HUES48 (cell line): ENCODE measurements at regions not wholly inside any gene's neighbourhood (a gene's known extent, or its start where the extent isn't known, plus 50 kb on each side); places are given as distances from the start of the nearest gene placed in this dataset.
"Not testable (repeated sequence)": the region's sequence is repeated elsewhere in the genome, so short reads cannot be mapped to it uniquely, and the experiment has no call there.

ENCODE experiments used
- H3K27ac ChIP-seq: one replicate; pipeline ENCODE4 v1.7.0; 2013; ENCODE audit warnings: low read depth, low read length, inconsistent platforms
- H3K27me3 ChIP-seq: 2 replicates; pipeline ENCODE4 v1.6.1; 2013; ENCODE audit warnings: mild to moderate bottlenecking, low read length; ENCODE audit not compliant: control insufficient read depth, insufficient read depth
- H3K36me3 ChIP-seq: 2 replicates; pipeline ENCODE4 v1.6.1; 2013; ENCODE audit warnings: low read length; ENCODE audit not compliant: control insufficient read depth, insufficient read depth
- H3K4me1 ChIP-seq: 2 replicates; pipeline ENCODE4 v1.6.1; 2013; ENCODE audit warnings: mild to moderate bottlenecking, low read length; ENCODE audit not compliant: control insufficient read depth, insufficient read depth
- H3K4me3 ChIP-seq: 2 replicates; pipeline ENCODE4 v1.5.1; 2013; ENCODE audit warnings: mild to moderate bottlenecking, low read depth, low read length
- H3K9ac ChIP-seq: 2 replicates; pipeline ENCODE4 v1.6.1; 2013; ENCODE audit warnings: mild to moderate bottlenecking, low read depth, low read length, moderate library complexity
- H3K9me3 ChIP-seq: 2 replicates; pipeline ENCODE4 v1.6.1; 2013; ENCODE audit warnings: low read length; ENCODE audit not compliant: control insufficient read depth, insufficient read depth

DNA sequence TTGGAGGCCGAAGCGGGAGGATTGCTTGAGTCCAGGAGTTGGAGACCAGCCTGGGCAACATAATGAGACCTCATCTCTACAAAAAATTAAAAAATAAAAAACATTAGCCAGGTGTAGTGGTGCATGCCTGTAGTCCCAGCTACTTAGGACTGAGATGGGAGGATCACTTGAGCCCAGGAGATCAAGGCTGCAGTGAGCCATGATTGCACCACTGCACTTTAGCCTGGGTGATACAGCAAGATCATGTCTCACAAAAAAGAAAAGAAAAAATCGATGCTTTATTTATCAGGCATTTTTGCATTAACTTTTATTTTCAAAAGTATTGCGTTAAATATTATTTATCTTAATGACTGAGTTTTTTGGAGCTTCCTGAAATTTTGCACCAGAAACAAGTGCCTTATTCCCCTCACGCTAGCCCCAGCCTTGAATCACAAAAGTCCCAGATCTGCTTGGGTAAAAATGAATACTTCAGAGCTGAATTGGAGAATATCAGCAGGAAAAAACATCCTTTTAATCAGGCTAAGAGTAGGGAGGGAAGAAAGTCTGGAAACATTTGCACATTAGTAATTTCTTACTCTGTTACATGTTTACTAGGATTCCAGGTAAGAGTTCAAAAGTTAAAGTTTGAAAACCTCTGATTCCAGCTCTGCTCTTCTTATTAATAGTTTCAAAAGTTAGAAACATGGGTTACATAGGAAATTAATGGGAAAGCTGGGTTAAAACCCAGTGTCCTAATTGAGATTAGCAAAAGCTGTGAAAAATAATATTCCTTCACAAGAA lies 111.4 kb upstream of the FOXN2 start:
- no peaks in the 10 kb centered on the region for H3K36me3 ChIP-seq
- no peak overlapping the region for H3K9ac ChIP-seq
- H3K9me3 ChIP-seq = no peaks in the 10 kb centered on the region
- H3K4me1 ChIP-seq = peaks cover 26% of the 10 kb centered on the region
- H3K4me3 ChIP-seq = no peak overlapping the region
- no peaks in the 10 kb centered on the region for H3K27me3 ChIP-seq
- no peak overlapping the region for H3K27ac ChIP-seq

DNA sequence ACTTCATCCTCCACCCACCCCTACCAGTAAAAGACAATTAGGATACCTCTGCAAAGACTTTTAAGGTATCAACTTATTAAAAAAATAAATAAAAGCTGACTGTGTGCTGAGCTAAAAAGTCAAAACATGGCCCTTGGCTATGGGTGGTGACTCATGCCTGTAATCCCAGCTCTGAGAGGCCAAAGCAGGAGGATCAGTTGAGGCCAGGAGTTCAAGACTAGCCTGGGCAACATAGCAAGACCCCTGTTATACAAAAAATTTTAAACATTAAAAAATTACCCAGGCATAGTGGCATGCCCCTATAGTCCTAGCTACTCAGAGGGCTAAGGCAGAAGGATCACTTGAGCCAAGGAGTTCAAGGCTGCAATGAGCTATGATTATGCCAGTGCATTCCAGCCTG lies 110.8 kb upstream of the FOXN2 start:
- Histone ChIP-seq H3K27ac (no peak overlapping the region), H3K4me1 (peaks cover 26% of the 10 kb centered on the region), H3K4me3 (no peak overlapping the region), H3K9ac (no peak overlapping the region), H3K36me3 (no peaks in the 10 kb centered on the region), H3K27me3 (no peaks in the 10 kb centered on the region), H3K9me3 (no peaks in the 10 kb centered on the region)

DNA sequence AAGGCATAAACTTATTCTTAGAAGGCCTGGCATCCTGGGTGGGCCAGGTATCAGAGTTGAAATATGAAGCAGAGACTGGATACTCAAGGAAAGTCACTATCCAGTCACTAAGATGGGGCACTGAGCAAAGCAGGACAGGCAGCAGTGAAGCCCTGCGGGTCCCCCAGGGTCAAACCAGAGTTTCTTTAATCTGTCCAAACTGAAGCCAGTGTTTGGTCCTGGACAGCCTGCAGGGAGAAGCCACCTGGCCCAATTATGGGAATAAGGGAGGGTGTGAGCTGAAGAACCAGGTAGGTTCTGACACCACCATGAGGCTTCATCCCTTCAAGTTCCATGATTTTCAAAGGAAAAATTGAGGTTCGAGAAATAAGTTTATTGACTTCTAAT lies 109.7 kb upstream of the FOXN2 start:
- H3K36me3 ChIP-seq = no peaks in the 10 kb centered on the region
- no peak overlapping the region for H3K27ac ChIP-seq
- H3K27me3 ChIP-seq = no peaks in the 10 kb centered on the region
- H3K4me3 ChIP-seq = no peak overlapping the region
- peaks cover 29% of the 10 kb centered on the region for H3K4me1 ChIP-seq
- H3K9ac ChIP-seq = no peak overlapping the region
- H3K9me3 ChIP-seq = no peaks in the 10 kb centered on the region

DNA sequence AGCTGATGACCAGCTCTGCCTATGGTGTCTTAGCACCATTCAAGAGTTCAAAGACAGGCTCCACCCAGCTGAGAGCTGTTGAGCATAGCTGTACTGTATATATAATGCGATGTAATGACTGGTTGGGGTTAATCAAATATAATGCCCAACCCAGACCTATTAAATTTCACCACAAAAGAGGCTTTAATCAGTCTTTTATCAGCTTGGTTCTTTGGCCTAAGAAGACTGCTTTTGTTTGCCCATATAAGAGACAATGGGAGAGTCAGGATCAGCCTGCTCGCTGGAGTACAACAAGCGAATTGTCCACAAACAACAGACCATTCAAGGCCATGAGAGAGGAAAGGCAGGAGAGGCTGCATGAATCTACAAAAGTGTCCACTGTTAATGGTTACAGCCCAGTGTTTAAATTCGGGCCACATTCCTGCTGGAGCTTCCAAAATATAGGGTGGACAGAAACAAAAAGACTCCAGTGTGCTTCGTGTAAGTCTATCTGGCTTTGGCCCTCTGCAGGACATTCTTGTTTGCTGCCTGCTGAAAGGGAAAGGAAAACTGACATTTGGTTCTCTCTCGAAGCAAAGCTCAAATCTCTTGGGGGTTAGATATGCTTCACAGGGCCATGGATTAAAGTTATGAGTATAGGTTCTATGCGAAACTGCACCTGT lies 109.2 kb upstream of the FOXN2 start:
- Histone ChIP-seq H3K27me3 (no peaks in the 10 kb centered on the region), H3K9me3 (no peaks in the 10 kb centered on the region), H3K27ac (no peak overlapping the region), H3K36me3 (no peaks in the 10 kb centered on the region), H3K4me3 (no peak overlapping the region), H3K4me1 (peaks cover 30% of the 10 kb centered on the region), H3K9ac (no peak overlapping the region)

DNA sequence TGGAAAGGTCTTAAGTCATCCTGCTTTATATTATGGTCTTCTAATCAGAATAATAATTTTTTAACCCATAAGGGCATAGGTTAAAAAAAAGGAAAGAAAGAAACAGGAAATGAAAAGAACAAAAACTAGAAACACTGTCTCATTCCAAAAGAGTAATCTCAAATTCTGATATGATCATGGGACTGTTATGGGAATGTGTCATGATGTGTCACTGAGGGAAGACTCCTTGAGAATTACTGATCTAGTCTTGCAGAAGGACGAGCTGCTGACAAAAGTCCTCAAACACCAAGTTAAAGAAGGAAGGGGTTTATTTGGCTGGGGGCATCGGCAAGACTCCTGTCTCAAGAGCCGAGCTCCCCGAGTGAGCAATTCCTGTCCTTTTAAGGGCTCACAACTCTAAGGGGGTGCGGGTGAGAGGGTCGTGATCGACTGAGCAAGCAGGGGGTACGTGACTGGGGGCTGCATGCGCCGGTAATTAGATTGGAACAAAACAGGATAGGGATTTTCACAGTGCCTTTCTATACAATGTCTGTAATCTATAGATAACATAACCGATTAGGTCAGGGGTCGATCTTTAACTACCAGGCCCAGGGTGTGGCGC lies 108.3 kb upstream of the FOXN2 start:
- not testable (repeated sequence) for H3K9ac ChIP-seq, H3K36me3 ChIP-seq, H3K9me3 ChIP-seq, H3K27me3 ChIP-seq, H3K27ac ChIP-seq, H3K4me3 ChIP-seq
- H3K4me1 ChIP-seq = peaks cover 30% of the 10 kb centered on the region

DNA sequence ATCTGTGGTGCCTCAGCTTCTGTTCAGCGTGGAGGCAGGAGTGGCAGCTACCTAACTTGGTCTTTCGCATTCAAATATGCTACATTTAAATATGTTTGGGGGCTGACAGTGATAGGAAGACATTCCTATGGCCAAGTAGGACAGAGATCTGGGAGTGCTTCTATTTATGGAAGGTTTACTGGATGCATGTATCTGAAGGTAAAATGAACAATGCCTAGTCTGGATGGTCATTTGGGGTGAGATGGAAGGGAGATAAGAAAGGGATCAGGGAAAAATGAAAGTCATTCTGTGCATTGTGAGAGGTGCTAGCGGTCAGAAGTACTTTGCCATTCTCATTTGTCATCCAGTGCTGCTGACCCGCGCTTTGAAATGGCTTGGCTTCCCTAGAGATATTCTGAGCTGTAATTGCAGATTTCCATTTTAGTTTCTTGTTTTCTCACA lies 107.3 kb upstream of the FOXN2 start:
- Histone ChIP-seq H3K27me3 (no peaks in the 10 kb centered on the region), H3K4me3 (peak overlapping the region; percentile 52), H3K36me3 (no peaks in the 10 kb centered on the region), H3K27ac (peak overlapping the region; percentile 62), H3K9me3 (no peaks in the 10 kb centered on the region), H3K4me1 (peaks cover 30% of the 10 kb centered on the region), H3K9ac (peak overlapping the region; percentile 49)

DNA sequence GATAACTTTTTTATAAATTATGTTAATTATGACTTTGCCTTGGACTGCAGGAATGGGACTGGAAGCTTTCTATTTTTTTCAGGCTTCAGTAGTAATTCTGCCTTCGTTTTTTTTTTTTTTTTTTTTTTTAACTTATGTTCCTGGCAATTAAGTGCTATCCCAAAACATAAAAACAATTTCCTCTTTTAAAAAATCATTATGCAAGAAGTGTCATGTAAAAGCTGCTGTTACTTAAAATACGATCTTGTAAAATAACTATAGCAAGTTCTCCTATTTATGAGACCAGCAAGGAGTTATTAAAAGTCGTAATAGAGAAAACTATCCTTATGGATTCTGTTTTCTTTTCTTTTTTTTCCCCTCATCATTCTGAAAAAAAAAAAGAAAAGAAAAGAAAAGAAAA lies 106.6 kb upstream of the FOXN2 start:
- no peaks in the 10 kb centered on the region for H3K9me3 ChIP-seq
- H3K4me1 ChIP-seq = peaks cover 30% of the 10 kb centered on the region
- peak overlapping the region; percentile 62 for H3K27ac ChIP-seq
- 0 out of 2 replicates have a peak overlapping the region, but pooled peaks have one; percentile 49 for H3K9ac ChIP-seq
- H3K27me3 ChIP-seq = no peaks in the 10 kb centered on the region
- peak overlapping the region; percentile 52; the same call in 1 of the 2 replicates for H3K4me3 ChIP-seq
- no peaks in the 10 kb centered on the region for H3K36me3 ChIP-seq

DNA sequence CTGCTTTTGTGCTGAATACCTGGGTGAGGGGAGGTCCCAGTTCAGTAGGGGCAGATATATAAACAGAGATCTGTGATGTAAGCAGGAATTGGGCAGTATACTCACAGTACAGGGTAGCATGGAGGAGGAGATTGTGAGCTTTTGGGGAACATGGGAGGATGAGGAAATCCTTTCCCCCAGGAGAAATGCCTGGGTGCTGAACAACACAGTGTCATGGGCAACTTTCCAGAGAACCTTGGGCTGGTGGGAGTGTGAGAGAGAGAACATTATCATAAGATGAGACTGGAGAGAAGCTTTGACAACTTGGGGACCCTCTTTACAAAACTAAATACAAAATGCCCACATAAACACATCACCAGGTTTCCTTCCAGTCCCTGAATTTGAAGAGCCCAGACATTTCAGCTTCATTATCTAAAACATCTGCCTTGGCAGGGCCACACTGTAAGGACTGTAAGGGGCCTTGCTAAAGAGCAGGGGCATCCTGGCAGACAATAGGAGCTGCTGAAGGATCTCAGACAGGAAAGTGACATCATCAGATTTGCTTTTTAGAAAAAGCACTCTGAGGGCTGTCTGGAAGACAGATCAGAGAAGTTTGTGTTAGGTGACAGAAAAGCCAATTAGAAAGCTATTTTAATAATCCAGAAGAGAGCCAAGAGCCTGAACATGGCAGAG lies 105.1 kb upstream of the FOXN2 start:
- Histone ChIP-seq H3K4me1 (peaks cover 30% of the 10 kb centered on the region), H3K4me3 (no peak overlapping the region), H3K36me3 (no peaks in the 10 kb centered on the region), H3K9me3 (no peaks in the 10 kb centered on the region), H3K27me3 (no peaks in the 10 kb centered on the region), H3K27ac (no peak overlapping the region), H3K9ac (no peak overlapping the region)

DNA sequence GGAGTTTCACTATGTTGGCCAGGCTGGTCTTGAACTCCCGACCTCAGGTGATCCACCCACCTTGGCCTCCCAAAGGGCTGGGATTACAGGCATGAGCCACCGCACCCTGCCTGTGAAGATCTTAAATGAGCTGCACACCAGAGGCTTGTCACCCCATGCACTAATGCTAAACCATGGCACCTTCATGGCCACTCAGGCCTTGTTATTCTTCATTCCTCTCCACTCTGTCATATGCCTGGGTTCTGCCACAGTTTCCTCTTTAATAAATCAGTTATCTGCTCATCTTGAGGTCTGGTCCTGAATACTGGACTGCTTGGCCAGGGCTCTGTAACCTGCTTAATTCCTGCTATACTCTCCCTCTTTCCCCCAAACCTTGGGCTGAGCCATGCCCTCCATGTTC lies 104.3 kb upstream of the FOXN2 start:
- Histone ChIP-seq H3K36me3 (no peaks in the 10 kb centered on the region), H3K9me3 (no peaks in the 10 kb centered on the region), H3K27me3 (no peaks in the 10 kb centered on the region), H3K4me1 (peaks cover 29% of the 10 kb centered on the region), H3K27ac (no peak overlapping the region), H3K4me3 (no peak overlapping the region), H3K9ac (no peak overlapping the region)

DNA sequence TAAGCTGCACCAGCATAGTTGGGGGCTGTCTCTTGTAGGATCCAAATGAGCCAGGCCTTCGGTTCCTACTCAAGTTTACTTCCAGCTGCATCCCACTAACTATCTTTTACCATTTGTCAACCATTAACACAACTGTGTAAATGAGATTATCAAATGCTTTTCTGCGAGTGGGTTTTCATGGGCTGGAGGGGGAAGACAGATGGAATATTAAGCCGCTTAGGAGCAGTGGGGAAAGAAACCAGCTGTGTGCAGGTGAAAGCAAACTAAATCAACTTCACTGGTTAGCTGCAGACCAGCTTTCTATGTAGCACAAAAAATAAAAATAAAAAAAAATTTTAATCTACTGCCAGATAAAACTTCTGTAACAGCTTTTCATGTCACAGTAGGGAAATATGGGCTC lies 100.8 kb upstream of the FOXN2 start:
- Histone ChIP-seq H3K27ac (no peak overlapping the region), H3K9ac (no peak overlapping the region), H3K4me3 (no peak overlapping the region)

DNA sequence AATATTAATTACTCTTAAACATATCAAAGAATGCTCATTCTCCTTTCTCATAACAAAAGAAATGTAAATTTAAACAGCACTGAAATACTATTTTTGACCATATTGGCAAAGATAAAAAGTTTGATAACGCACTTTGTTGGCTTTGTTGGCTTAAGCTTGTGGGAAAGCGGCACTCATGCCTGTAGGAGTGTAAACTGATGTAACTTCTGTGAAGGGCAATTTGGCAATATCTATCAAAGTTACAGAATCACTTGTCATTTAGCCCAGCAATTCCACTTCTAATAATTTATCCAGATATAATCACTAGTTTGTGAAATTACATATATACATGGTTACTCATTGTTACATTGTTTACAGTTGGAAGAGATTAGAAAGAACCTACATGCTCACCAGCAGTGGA lies 96.3 kb upstream of the FOXN2 start:
- no peaks in the 10 kb centered on the region for H3K36me3 ChIP-seq
- H3K9ac ChIP-seq = no peak overlapping the region
- H3K27me3 ChIP-seq = no peaks in the 10 kb centered on the region
- no peak overlapping the region for H3K27ac ChIP-seq
- no peaks in the 10 kb centered on the region for H3K9me3 ChIP-seq
- H3K4me3 ChIP-seq = no peak overlapping the region
- no peaks in the 10 kb centered on the region for H3K4me1 ChIP-seq

More for the DNA sequence above, 100.8 kb upstream of the FOXN2 start:
- H3K9me3 ChIP-seq = no peaks in the 10 kb centered on the region
- H3K36me3 ChIP-seq = no peaks in the 10 kb centered on the region
- no peaks in the 10 kb centered on the region for H3K27me3 ChIP-seq
- 0 out of 2 replicates have a peak, but pooled peaks cover 10% of the 10 kb centered on the region for H3K4me1 ChIP-seq
